Chondrocyte (in vitro differentiated cells): ENCODE measurements at regions not wholly inside any gene's neighbourhood (a gene's known extent, or its start where the extent isn't known, plus 50 kb on each side); places are given as distances from the start of the nearest gene placed in this dataset.
A peak's percentile ranks its signal among the peaks of the same experiment; 100 is the strongest.

ENCODE experiments used
- DNase-seq: peaks from one replicate; pipeline ENCODE4 v3.0.0; 2021; ENCODE audit warnings: mixed read lengths, low spot score
- H3K27ac Mint-ChIP-seq: one replicate; pipeline ENCODE4 v1.8.0; 2021; ENCODE audit warnings: mild to moderate bottlenecking, moderate library complexity, mixed read lengths; ENCODE audit not compliant: unreplicated experiment
- H3K27me3 Mint-ChIP-seq: 2 replicates; pipeline ENCODE4 v1.8.0; 2021; ENCODE audit warnings: low read depth, mixed read lengths
- H3K36me3 Mint-ChIP-seq: 2 replicates; pipeline ENCODE4 v1.8.0; 2021; ENCODE audit warnings: low read depth, mixed read lengths
- H3K4me1 Mint-ChIP-seq: 2 replicates; pipeline ENCODE4 v1.8.0; 2021; ENCODE audit warnings: low read depth, mild to moderate bottlenecking, mixed read lengths
- H3K4me3 Mint-ChIP-seq: one replicate; pipeline ENCODE4 v1.8.0; 2021; ENCODE audit warnings: mild to moderate bottlenecking, moderate library complexity, mixed read lengths; ENCODE audit not compliant: unreplicated experiment
- H3K9me3 Mint-ChIP-seq: 2 replicates; pipeline ENCODE4 v1.8.0; 2021; ENCODE audit warnings: low read depth, mixed read lengths
- CTCF ChIP-seq: fragments of 200-600 bp; sonication (generic); IDR thresholded peaks from 2 replicates; pipeline ENCODE4 v1.5.0; 2021; ENCODE audit warnings: antibody characterized with exemption, mild to moderate bottlenecking, moderate library complexity

- no peak for DNase-seq
- Mint-ChIP-seq H3K27ac (peak overlapping the region; percentile 79), H3K9me3 (peaks cover 20% of the 10 kb centered on the region), H3K27me3 (no peaks in the 10 kb centered on the region), H3K36me3 (no peaks in the 10 kb centered on the region), H3K4me3 (no peak overlapping the region), H3K4me1 (peaks cover 24% of the 10 kb centered on the region)
- no peak for TF ChIP-seq CTCF
These were observed 72.6 kb upstream of the NCOR2 start for GRCh38 chr12:124640056-124640455.

- Mint-ChIP-seq H3K27ac (peak overlapping the region; percentile 3), H3K36me3 (no peaks in the 10 kb centered on the region), H3K27me3 (no peaks in the 10 kb centered on the region), H3K4me1 (peaks cover 24% of the 10 kb centered on the region), H3K9me3 (peaks cover 20% of the 10 kb centered on the region), H3K4me3 (no peak overlapping the region)
- TF ChIP-seq CTCF = no peak
- DNase-seq = no peak
These were observed 71.9 kb upstream of the NCOR2 start for GRCh38 chr12:124639122-124639806.

- DNase-seq = no peak
- H3K27me3 Mint-ChIP-seq = no peaks in the 10 kb centered on the region
These were observed 70.2 kb upstream of the NCOR2 start for GRCh38 chr12:124637581-124637981.

GRCh38 chr12:124637163-124637562, 69.8 kb upstream of the NCOR2 start:
- H3K27me3 Mint-ChIP-seq = no peaks in the 10 kb centered on the region
- peaks cover 36% of the 10 kb centered on the region for H3K4me1 Mint-ChIP-seq
- no peaks in the 10 kb centered on the region for H3K36me3 Mint-ChIP-seq
- no peak for DNase-seq
- H3K4me3 Mint-ChIP-seq = no peak overlapping the region
- H3K27ac Mint-ChIP-seq = no peak overlapping the region
- H3K9me3 Mint-ChIP-seq = peaks cover 20% of the 10 kb centered on the region
- no peak for TF ChIP-seq CTCF

More at GRCh38 chr12:124637581-124637981, 70.2 kb upstream of the NCOR2 start:
- no peak for TF ChIP-seq CTCF
- peaks cover 20% of the 10 kb centered on the region for H3K9me3 Mint-ChIP-seq
- peaks cover 36% of the 10 kb centered on the region for H3K4me1 Mint-ChIP-seq
- no peaks in the 10 kb centered on the region for H3K36me3 Mint-ChIP-seq
- no peak overlapping the region for H3K27ac Mint-ChIP-seq
- no peak overlapping the region for H3K4me3 Mint-ChIP-seq

GRCh38 chr12:124636138-124636978, 68.9 kb upstream of the NCOR2 start:
- peaks cover 36% of the 10 kb centered on the region for H3K4me1 Mint-ChIP-seq
- H3K27me3 Mint-ChIP-seq = no peaks in the 10 kb centered on the region
- DNase-seq = no peak
- H3K9me3 Mint-ChIP-seq = peaks cover 20% of the 10 kb centered on the region
- H3K36me3 Mint-ChIP-seq = no peaks in the 10 kb centered on the region
- no peak overlapping the region for H3K27ac Mint-ChIP-seq
- TF ChIP-seq CTCF = no peak
- no peak overlapping the region for H3K4me3 Mint-ChIP-seq
